H1 (cell line): ENCODE measurements at regions not wholly inside any gene's neighbourhood (a gene's known extent, or its start where the extent isn't known, plus 50 kb on each side); places are given as distances from the start of the nearest gene placed in this dataset.

Source experiments
- EZH2 ChIP-seq: fragments of 200-600 bp; sonication (generic); IDR thresholded peaks from 2 replicates; pipeline ENCODE4 v1.7.1; 2012; ENCODE audit warnings: low read depth, mild to moderate bottlenecking, moderate library complexity, low read length, inconsistent platforms; ENCODE audit not compliant: severe bottlenecking
- NANOG ChIP-seq: IDR thresholded peaks from 2 replicates; pipeline ENCODE4 v1.6.1; 2011; ENCODE audit warnings: low read length, low read depth, mild to moderate bottlenecking, inconsistent platforms; ENCODE audit not compliant: insufficient read depth, poor library complexity, severe bottlenecking
- RFX5 ChIP-seq: IDR thresholded peaks from 2 replicates; pipeline ENCODE4 v1.6.1; 2011; ENCODE audit warnings: low read depth, low read length, improper control_type of control experiment, borderline replicate concordance
- ZNF274 ChIP-seq: IDR thresholded peaks from 2 replicates; pipeline ENCODE4 v1.7.0; 2012; ENCODE audit warnings: low read length, borderline replicate concordance; ENCODE audit errors: extremely low read depth
- TF ChIP-seq, protein P1 (sequence below), 3 experiments: IDR thresholded peaks; 1 replicate in 2 of 3; 2 replicates in 1 of 3; pipeline versions ENCODE4 v1.5.1 to v1.6.1; 2011; ENCODE audit warnings: low read length in 3 of 3, mild to moderate bottlenecking in 3 of 3, inconsistent platforms in 2 of 3, low read depth in 1 of 3, moderate library complexity in 1 of 3; ENCODE audit not compliant: insufficient read depth in 1 of 3; ENCODE audit errors: control extremely low read depth in 1 of 3
- TF ChIP-seq, protein P2 (sequence below): IDR thresholded peaks from 2 replicates; pipeline ENCODE4 v1.6.1; 2011; ENCODE audit warnings: low read length, improper control_type of control experiment

GRCh38 chr5:88092358-88092757 is 176.3 kb downstream of the TMEM161B start:
- TF ChIP-seq, protein P1, sequence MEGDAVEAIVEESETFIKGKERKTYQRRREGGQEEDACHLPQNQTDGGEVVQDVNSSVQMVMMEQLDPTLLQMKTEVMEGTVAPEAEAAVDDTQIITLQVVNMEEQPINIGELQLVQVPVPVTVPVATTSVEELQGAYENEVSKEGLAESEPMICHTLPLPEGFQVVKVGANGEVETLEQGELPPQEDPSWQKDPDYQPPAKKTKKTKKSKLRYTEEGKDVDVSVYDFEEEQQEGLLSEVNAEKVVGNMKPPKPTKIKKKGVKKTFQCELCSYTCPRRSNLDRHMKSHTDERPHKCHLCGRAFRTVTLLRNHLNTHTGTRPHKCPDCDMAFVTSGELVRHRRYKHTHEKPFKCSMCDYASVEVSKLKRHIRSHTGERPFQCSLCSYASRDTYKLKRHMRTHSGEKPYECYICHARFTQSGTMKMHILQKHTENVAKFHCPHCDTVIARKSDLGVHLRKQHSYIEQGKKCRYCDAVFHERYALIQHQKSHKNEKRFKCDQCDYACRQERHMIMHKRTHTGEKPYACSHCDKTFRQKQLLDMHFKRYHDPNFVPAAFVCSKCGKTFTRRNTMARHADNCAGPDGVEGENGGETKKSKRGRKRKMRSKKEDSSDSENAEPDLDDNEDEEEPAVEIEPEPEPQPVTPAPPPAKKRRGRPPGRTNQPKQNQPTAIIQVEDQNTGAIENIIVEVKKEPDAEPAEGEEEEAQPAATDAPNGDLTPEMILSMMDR (IDR thresholded peaks at IDR 0.05; ENCODE audit: control extremely low read depth in 1 of 3, insufficient read depth in 1 of 3, low read depth in 1 of 3, low read length in 3 of 3): no peak
- TF ChIP-seq RFX5 (no peak), ZNF274 (no peak), NANOG (no peak), EZH2 (no peak)
- TF ChIP-seq, protein P2, sequence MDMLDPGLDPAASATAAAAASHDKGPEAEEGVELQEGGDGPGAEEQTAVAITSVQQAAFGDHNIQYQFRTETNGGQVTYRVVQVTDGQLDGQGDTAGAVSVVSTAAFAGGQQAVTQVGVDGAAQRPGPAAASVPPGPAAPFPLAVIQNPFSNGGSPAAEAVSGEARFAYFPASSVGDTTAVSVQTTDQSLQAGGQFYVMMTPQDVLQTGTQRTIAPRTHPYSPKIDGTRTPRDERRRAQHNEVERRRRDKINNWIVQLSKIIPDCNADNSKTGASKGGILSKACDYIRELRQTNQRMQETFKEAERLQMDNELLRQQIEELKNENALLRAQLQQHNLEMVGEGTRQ: no peak
